ENCODE measurements at regions not wholly inside any gene's neighbourhood (a gene's known extent, or its start where the extent isn't known, plus 50 kb on each side); places are given as distances from the start of the nearest gene placed in this dataset.

GRCh38 chr9:4929917-4930316 lies 55.2 kb upstream of the JAK2 start:
- no peak for TF ChIP-seq CTCF (IDR thresholded peaks at IDR 0.05; ENCODE audit: unreplicated experiment)
- no peak for DNase-seq (ENCODE audit: unreplicated experiment)
- Mint-ChIP-seq H3K27ac (ENCODE audit: low read depth, unreplicated experiment) (no peak overlapping the region), H3K4me1 (ENCODE audit: insufficient read depth, unreplicated experiment) (peaks cover 12% of the 10 kb centered on the region), H3K36me3 (ENCODE audit: insufficient read depth, unreplicated experiment) (no peaks in the 10 kb centered on the region), H3K4me3 (ENCODE audit: unreplicated experiment) (no peak overlapping the region), H3K9me3 (ENCODE audit: unreplicated experiment) (no peaks in the 10 kb centered on the region), H3K27me3 (ENCODE audit: insufficient read depth, unreplicated experiment) (no peaks in the 10 kb centered on the region)
- POLR2A ChIA-PET: no interaction called here
- intact Hi-C loops (cut with micrococcal nuclease): loop anchor here (10.0 kb wide), 1 partner anchor 55 kb away; the partner anchor contains the start of gene JAK2
- BruUV-seq (replicated peaks): no TSS peak
- CTCF ChIA-PET: no interaction called here

- no TSS peak for BruUV-seq (replicated peaks)
Observed at GRCh38 chr9:4932681-4933080, 52.4 kb upstream of the JAK2 start.

GRCh38 chr9:4933177-4933576 lies 51.9 kb upstream of the JAK2 start:
- DNase-seq (ENCODE audit: unreplicated experiment): no peak

More at GRCh38 chr9:4932681-4933080, 52.4 kb upstream of the JAK2 start:
- no peaks in the 10 kb centered on the region for H3K9me3 Mint-ChIP-seq (ENCODE audit: unreplicated experiment)
- no peaks in the 10 kb centered on the region for H3K36me3 Mint-ChIP-seq (ENCODE audit: insufficient read depth, unreplicated experiment)
- ChIA-PET CTCF (interaction anchor here (2.1 kb wide), 1 partner anchor 9 kb away, joined by 10 read pairs; no protein-coding TSS in a partner anchor), POLR2A (no interaction called here)
- TF ChIP-seq CTCF (IDR thresholded peaks at IDR 0.05; ENCODE audit: unreplicated experiment): no peak
- peaks cover 12% of the 10 kb centered on the region for H3K4me1 Mint-ChIP-seq (ENCODE audit: insufficient read depth, unreplicated experiment)
- H3K27ac Mint-ChIP-seq (ENCODE audit: low read depth, unreplicated experiment): no peak overlapping the region
- intact Hi-C loops (cut with micrococcal nuclease): no loop called here
- no peaks in the 10 kb centered on the region for H3K27me3 Mint-ChIP-seq (ENCODE audit: insufficient read depth, unreplicated experiment)
- H3K4me3 Mint-ChIP-seq (ENCODE audit: unreplicated experiment): no peak overlapping the region
- no peak for DNase-seq (ENCODE audit: unreplicated experiment)

GRCh38 chr9:4933861-4934260 lies 51.2 kb upstream of the JAK2 start:
- BruUV-seq (replicated peaks): no TSS peak
- Mint-ChIP-seq H3K4me3 (ENCODE audit: unreplicated experiment) (no peak overlapping the region), H3K9me3 (ENCODE audit: unreplicated experiment) (no peaks in the 10 kb centered on the region), H3K4me1 (ENCODE audit: insufficient read depth, unreplicated experiment) (peaks cover 12% of the 10 kb centered on the region), H3K27me3 (ENCODE audit: insufficient read depth, unreplicated experiment) (no peaks in the 10 kb centered on the region), H3K27ac (ENCODE audit: low read depth, unreplicated experiment) (no peak overlapping the region), H3K36me3 (ENCODE audit: insufficient read depth, unreplicated experiment) (no peaks in the 10 kb centered on the region)
- TF ChIP-seq CTCF (IDR thresholded peaks at IDR 0.05; ENCODE audit: unreplicated experiment): no peak
- no peak for DNase-seq (ENCODE audit: unreplicated experiment)
- ChIA-PET CTCF (interaction anchor here (2.1 kb wide), 1 partner anchor 10 kb away, joined by 10 read pairs; no protein-coding TSS in a partner anchor), POLR2A (no interaction called here)
- intact Hi-C loops (cut with micrococcal nuclease): no loop called here

More at GRCh38 chr9:4933177-4933576, 51.9 kb upstream of the JAK2 start:
- Mint-ChIP-seq H3K27me3 (ENCODE audit: insufficient read depth, unreplicated experiment) (no peaks in the 10 kb centered on the region), H3K27ac (ENCODE audit: low read depth, unreplicated experiment) (no peak overlapping the region), H3K4me3 (ENCODE audit: unreplicated experiment) (no peak overlapping the region), H3K9me3 (ENCODE audit: unreplicated experiment) (no peaks in the 10 kb centered on the region), H3K36me3 (ENCODE audit: insufficient read depth, unreplicated experiment) (no peaks in the 10 kb centered on the region), H3K4me1 (ENCODE audit: insufficient read depth, unreplicated experiment) (peaks cover 12% of the 10 kb centered on the region)
- BruUV-seq (replicated peaks): no TSS peak
- intact Hi-C loops (cut with micrococcal nuclease): no loop called here
- TF ChIP-seq CTCF (IDR thresholded peaks at IDR 0.05; ENCODE audit: unreplicated experiment): no peak
- ChIA-PET CTCF (interaction anchor here (2.1 kb wide), 1 partner anchor 9 kb away, joined by 10 read pairs; no protein-coding TSS in a partner anchor), POLR2A (no interaction called here)

Data from MCF 10A (cell line).